ENCODE measurements at regions not wholly inside any gene's neighbourhood (a gene's known extent, or its start where the extent isn't known, plus 50 kb on each side); places are given as distances from the start of the nearest gene placed in this dataset.

- TF ChIP-seq CTCF (conservative IDR thresholded peaks at IDR 0.05; ENCODE audit: low read depth, low read length) = no peak
- no peak for DNase-seq (ENCODE audit: low read depth)
- H3K4me3 ChIP-seq (ENCODE audit: low read depth, low read length) = no peak overlapping the region
Observed at GRCh38 chr18:77329651-77330050, 80.0 kb downstream of the GALR1 start.

- no peak overlapping the region for H3K4me3 ChIP-seq (ENCODE audit: low read depth, low read length)
- no peak for DNase-seq (ENCODE audit: low read depth)
- TF ChIP-seq CTCF (conservative IDR thresholded peaks at IDR 0.05; ENCODE audit: low read depth, low read length) = no peak
Observed at GRCh38 chr18:77334876-77335275, 85.2 kb downstream of the GALR1 start.

GRCh38 chr18:77337604-77338003 lies 88.0 kb downstream of the GALR1 start:
- no peak for TF ChIP-seq CTCF (conservative IDR thresholded peaks at IDR 0.05; ENCODE audit: low read depth, low read length)

GRCh38 chr18:77339093-77339492 lies 89.4 kb downstream of the GALR1 start:
- no peak for DNase-seq (ENCODE audit: low read depth)
- no peak for TF ChIP-seq CTCF (conservative IDR thresholded peaks at IDR 0.05; ENCODE audit: low read depth, low read length)
- no peak overlapping the region for H3K4me3 ChIP-seq (ENCODE audit: low read depth, low read length)

More at GRCh38 chr18:77337604-77338003, 88.0 kb downstream of the GALR1 start:
- no peak for DNase-seq (ENCODE audit: low read depth)
- no peak overlapping the region for H3K4me3 ChIP-seq (ENCODE audit: low read depth, low read length)

GRCh38 chr18:77339623-77340022 lies 90.0 kb downstream of the GALR1 start:
- no peak for DNase-seq (ENCODE audit: low read depth)
- no peak for TF ChIP-seq CTCF (conservative IDR thresholded peaks at IDR 0.05; ENCODE audit: low read depth, low read length)
- H3K4me3 ChIP-seq (ENCODE audit: low read depth, low read length) = no peak overlapping the region

GRCh38 chr18:77340815-77341214 lies 91.2 kb downstream of the GALR1 start:
- no peak for DNase-seq (ENCODE audit: low read depth)
- H3K4me3 ChIP-seq (ENCODE audit: low read depth, low read length) = no peak overlapping the region
- TF ChIP-seq CTCF (conservative IDR thresholded peaks at IDR 0.05; ENCODE audit: low read depth, low read length) = no peak

- no peak for DNase-seq (ENCODE audit: low read depth)
- H3K4me3 ChIP-seq (ENCODE audit: low read depth, low read length) = no peak overlapping the region
- no peak for TF ChIP-seq CTCF (conservative IDR thresholded peaks at IDR 0.05; ENCODE audit: low read depth, low read length)
Observed at GRCh38 chr18:77341527-77342325, 92.1 kb downstream of the GALR1 start.
